Cardiac fibroblast (primary cell): ENCODE measurements at regions not wholly inside any gene's neighbourhood (a gene's known extent, or its start where the extent isn't known, plus 50 kb on each side); places are given as distances from the start of the nearest gene placed in this dataset.
A peak's percentile ranks its signal among the peaks of the same experiment; 100 is the strongest.
"Not testable (repeated sequence)": the region's sequence is repeated elsewhere in the genome, so short reads cannot be mapped to it uniquely, and the experiment has no call there.

ENCODE experiments used
- DNase-seq, 2 donors: peaks; one replicate each; pipeline versions ENCODE4 v3.0.0 to v3.0.0-alpha.2; 2010; ENCODE audit warnings: low read depth in 2 of 2
- H3K4me3 ChIP-seq, 2 donors: replicated peaks in 1 of 2; 1 replicate in 1 of 2; 2 replicates in 1 of 2; pipeline ENCODE4 v1.5.1; 2011; ENCODE audit warnings: low read depth in 2 of 2, low read length in 2 of 2, mild to moderate bottlenecking in 2 of 2, moderate library complexity in 1 of 2
- CTCF ChIP-seq: IDR thresholded peaks from one replicate; pipeline ENCODE4 v1.5.1; 2011; ENCODE audit warnings: low read depth, mild to moderate bottlenecking, low read length, inconsistent platforms

GRCh38 chr2:49616800-49617199 lies 462.5 kb upstream of the FSHR start:
- peak; percentile 16 to 26 for DNase-seq
- H3K4me3 ChIP-seq = no peak overlapping the region
- peak; percentile 27 for TF ChIP-seq CTCF

GRCh38 chr2:49611796-49612195 lies 457.5 kb upstream of the FSHR start:
- not testable (repeated sequence) for DNase-seq

GRCh38 chr2:49600524-49600923 lies 446.2 kb upstream of the FSHR start:
- DNase-seq = no peak
- no peak overlapping the region for H3K4me3 ChIP-seq
- no peak for TF ChIP-seq CTCF

More at GRCh38 chr2:49611796-49612195, 457.5 kb upstream of the FSHR start:
- not testable (repeated sequence) for H3K4me3 ChIP-seq

GRCh38 chr2:49598231-49598630 lies 443.9 kb upstream of the FSHR start:
- DNase-seq = no peak
- H3K4me3 ChIP-seq = no peak overlapping the region
- no peak for TF ChIP-seq CTCF

GRCh38 chr2:49585921-49586320 lies 431.6 kb upstream of the FSHR start:
- DNase-seq = no peak
- H3K4me3 ChIP-seq = no peak overlapping the region
- TF ChIP-seq CTCF = no peak

- DNase-seq = no peak
- no peak overlapping the region for H3K4me3 ChIP-seq
- no peak for TF ChIP-seq CTCF
Observed at GRCh38 chr2:49582946-49583345, 428.6 kb upstream of the FSHR start.

- no peak overlapping the region for H3K4me3 ChIP-seq
- TF ChIP-seq CTCF = no peak
- DNase-seq = no peak
Observed at GRCh38 chr2:49577041-49577440, 422.7 kb upstream of the FSHR start.
